K562 (cell line): ENCODE measurements at regions not wholly inside any gene's neighbourhood (a gene's known extent, or its start where the extent isn't known, plus 50 kb on each side); places are given as distances from the start of the nearest gene placed in this dataset.

Source experiments
- ATAC-seq: fragments of 200-7000 bp; cut with Tn5 transposase; 3 replicates; pipeline ENCODE4 v1.9.1; 2020; ENCODE audit warnings: moderate library complexity
- BruUV-seq: library from RNA; stranded (reverse); fragments of 400-500 nt; replicated peaks from 2 replicates; lab custom pipeline; 2021; lab: Mats Ljungman, UMichigan
- CTCF ChIA-PET: fragments of 300-600 bp; formaldehyde crosslinking; extraction: SDS; loops from one replicate; lab custom pipeline; 2021; ENCODE audit warnings: low intra/inter-chr PET ratio; lab: Yijun Ruan, JAX
- POLR2A ChIA-PET: fragments of 300-600, 350-650 bp; sonication (Branson Sonifier 250); formaldehyde crosslinking; extraction: SDS; loops from one replicate; lab custom pipeline; 2021; ENCODE audit warnings: antibody characterized with exemption, inconsistent platforms; lab: Yijun Ruan, JAX
- DNase-seq, 4 experiments: peaks; one replicate each; pipeline versions ENCODE4 v3.0.0 to v3.0.0-alpha.2; 2011 to 2018; ENCODE audit warnings: low spot score in 3 of 4, mixed read lengths in 3 of 4; ENCODE audit errors: extremely low read depth in 1 of 4
- FAIRE-seq: peaks from 2 replicates; lab custom pipeline; 2011; peaks lifted over from hg19 to GRCh38; lab: Jason Lieb, UNC
- H2AFZ ChIP-seq: 2 replicates; pipeline ENCODE4 v1.6.0; 2011; ENCODE audit warnings: low read depth, low read length, control low read depth, inconsistent platforms
- H3K27ac ChIP-seq: fragments of 200-600 bp; 3 replicates; pipeline ENCODE4 v1.8.0; 2011; ENCODE audit warnings: low read depth, mild to moderate bottlenecking, control low read depth, inconsistent platforms, low read length, moderate library complexity, mixed read lengths; ENCODE audit errors: extremely low read depth
- H3K27me3 ChIP-seq, 2 experiments: fragments of 300-600 bp in 1 of 2; 2 replicates in 1 of 2; 3 replicates in 1 of 2; pipeline versions ENCODE4 v1.6.0 to v1.8.0; 2011; ENCODE audit warnings: inconsistent platforms in 2 of 2, low read length in 2 of 2, mild to moderate bottlenecking in 1 of 2, mixed read lengths in 1 of 2, moderate library complexity in 1 of 2; ENCODE audit not compliant: control insufficient read depth in 2 of 2, insufficient read depth in 2 of 2
- H3K36me3 ChIP-seq: fragments of 300-600 bp; 3 replicates; pipeline ENCODE4 v1.8.0; 2011; ENCODE audit warnings: mild to moderate bottlenecking, low read length, inconsistent platforms; ENCODE audit not compliant: control insufficient read depth, insufficient read depth
- H3K4me1 ChIP-seq, 2 experiments: fragments of 200-600 bp in 1 of 2; replicated peaks in 1 of 2; 2 replicates in 1 of 2; 3 replicates in 1 of 2; pipeline versions ENCODE4 v1.5.1 to v1.8.0; 2011; ENCODE audit warnings: inconsistent platforms in 2 of 2, low read length in 2 of 2, mild to moderate bottlenecking in 1 of 2, mixed read lengths in 1 of 2, moderate library complexity in 1 of 2; ENCODE audit not compliant: control insufficient read depth in 2 of 2, insufficient read depth in 2 of 2
- H3K4me2 ChIP-seq: 2 replicates; pipeline ENCODE4 v1.6.1; 2011; ENCODE audit warnings: low read length, control low read depth, inconsistent platforms, mixed read lengths; ENCODE audit not compliant: insufficient read depth
- H3K4me3 ChIP-seq: fragments of 200-600 bp; sonication (generic), shearing (Covaris generic); 2 replicates; pipeline ENCODE4 v1.5.1; 2016; ENCODE audit warnings: control low read depth, inconsistent platforms
- H3K79me2 ChIP-seq: fragments of 200-600 bp; 3 replicates; pipeline ENCODE4 v1.8.0; 2011; ENCODE audit warnings: low read length, inconsistent platforms; ENCODE audit not compliant: control insufficient read depth, insufficient read depth
- H3K9ac ChIP-seq, 2 experiments: 2 replicates each; pipeline versions ENCODE4 v1.6.0 to v1.6.1; 2011; ENCODE audit warnings: low read depth in 2 of 2, low read length in 2 of 2, control low read depth in 1 of 2, inconsistent platforms in 1 of 2, mild to moderate bottlenecking in 1 of 2, mixed read lengths in 1 of 2; ENCODE audit not compliant: insufficient read depth in 1 of 2
- H3K9me1 ChIP-seq: one replicate; pipeline ENCODE4 v1.6.0; 2011; ENCODE audit warnings: inconsistent platforms, mild to moderate bottlenecking, low read length, moderate library complexity; ENCODE audit not compliant: control insufficient read depth, insufficient read depth
- H3K9me3 ChIP-seq: replicated peaks from 2 replicates; pipeline ENCODE4 v1.5.1; 2011; ENCODE audit warnings: low read depth, low read length, inconsistent platforms; ENCODE audit not compliant: control insufficient read depth, insufficient read depth
- H4K20me1 ChIP-seq: replicated peaks from 2 replicates; pipeline ENCODE4 v1.6.1; 2011; ENCODE audit warnings: low read length, inconsistent platforms, mixed read lengths; ENCODE audit not compliant: control insufficient read depth, insufficient read depth
- EZH2 ChIP-seq: IDR thresholded peaks from 2 replicates; pipeline ENCODE4 v1.6.1; 2012; ENCODE audit warnings: low read depth, mild to moderate bottlenecking, inconsistent platforms, low read length, borderline replicate concordance
- FOXJ2 ChIP-seq: fragments of 200-800 bp; sonication (Bioruptor generic); IDR thresholded peaks from 2 replicates; pipeline ENCODE4 v1.6.1; 2016; ENCODE audit warnings: missing genetic modification characterization, missing compliant biosample characterization
- LARP7 ChIP-seq: fragments of 450-650 bp; IDR thresholded peaks from 2 replicates; pipeline ENCODE4 v1.6.1; 2016
- MLLT1 ChIP-seq, 2 experiments: fragments of 450-650 bp; IDR thresholded peaks; 2 replicates each; pipeline ENCODE4 v1.6.1; 2016
- SETDB1 ChIP-seq: IDR thresholded peaks from one replicate; pipeline ENCODE4 v1.6.1; 2012; ENCODE audit warnings: low read length, control low read depth, inconsistent platforms
- THAP12 ChIP-seq: fragments of 250-450 bp; sonication (Bioruptor Pico); IDR thresholded peaks from 2 replicates; pipeline ENCODE4 v1.9.0; 2021; ENCODE audit warnings: mild to moderate bottlenecking, inconsistent platforms
- WGBS: fragments of 100-300 bp; shearing (Covaris generic); methylation state at CpG from one replicate; pipeline ENCODE4 v1.1.6; 2016; ENCODE audit warnings: low coverage, mixed read lengths; ENCODE audit not compliant: insufficient coverage; ENCODE audit errors: missing lambda C conversion rate; 5-methylcytosine and 5-hydroxymethylcytosine counted together
- in situ Hi-C: fragments of 300-500 bp; cut with MboI; formaldehyde crosslinking; loops from 4 replicates; pipeline ENCODE4 v1.15.0; 2018; ENCODE audit warnings: inconsistent platforms, mixed read lengths
- intact Hi-C: fragments of 100-400 bp; cut with micrococcal nuclease; formaldehyde crosslinking; loops from 2 replicates; pipeline ENCODE4 v1.14.2; 2022

DNA sequence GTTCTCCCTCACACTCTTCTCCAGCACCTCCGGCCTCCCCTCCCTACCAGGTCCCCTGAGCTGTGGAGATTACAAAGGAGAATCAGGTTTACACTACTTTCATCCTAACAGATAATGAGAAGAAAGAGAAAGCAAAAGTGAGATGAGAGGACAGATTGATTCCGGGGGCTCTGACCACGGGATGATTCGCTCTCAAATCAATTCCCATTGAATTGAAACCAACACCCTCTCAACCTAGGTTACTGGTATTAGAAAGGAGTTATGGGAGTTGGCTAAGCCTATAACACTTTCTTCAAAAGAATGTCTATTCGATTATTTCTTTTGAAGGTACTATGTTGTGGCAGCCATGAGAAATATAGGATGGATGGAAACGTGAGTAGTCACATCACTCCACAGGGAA is 386.2 kb upstream of the TNP1 start:
- TF ChIP-seq MLLT1 (IDR thresholded peaks at IDR 0.05) (no peak), SETDB1 (no peak), EZH2 (no peak), THAP12 (CRISPR knock-in tag) (no peak), LARP7 (no peak), FOXJ2 (tag) (no peak)
- Histone ChIP-seq H3K36me3 (no peaks in the 10 kb centered on the region), H4K20me1 (no peaks in the 10 kb centered on the region), H2AFZ (no peak overlapping the region), H3K9me3 (no peaks in the 10 kb centered on the region), H3K27ac (no peak overlapping the region), H3K4me2 (no peak overlapping the region), H3K4me1 (peaks cover 0 to 4% of the 10 kb centered on the region in 2 experiments; a peak in 1 of 5 replicates), H3K4me3 (no peak overlapping the region), H3K27me3 (no peaks in the 10 kb centered on the region), H3K9me1 (no peaks in the 10 kb centered on the region), H3K9ac (no peak overlapping the region), H3K79me2 (no peaks in the 10 kb centered on the region)
- no peak for ATAC-seq
- intact Hi-C loops (no loop called here), in situ Hi-C loops (no loop called here)
- DNase-seq = no peak
- BruUV-seq = no TSS peak
- ChIA-PET CTCF (no interaction called here), POLR2A (no interaction called here)
- WGBS = 4% methylated on average over 5 of the region's 6 CpGs
- no peak for FAIRE-seq
